ENCODE measurements at regions not wholly inside any gene's neighbourhood (a gene's known extent, or its start where the extent isn't known, plus 50 kb on each side); places are given as distances from the start of the nearest gene placed in this dataset.

DNA sequence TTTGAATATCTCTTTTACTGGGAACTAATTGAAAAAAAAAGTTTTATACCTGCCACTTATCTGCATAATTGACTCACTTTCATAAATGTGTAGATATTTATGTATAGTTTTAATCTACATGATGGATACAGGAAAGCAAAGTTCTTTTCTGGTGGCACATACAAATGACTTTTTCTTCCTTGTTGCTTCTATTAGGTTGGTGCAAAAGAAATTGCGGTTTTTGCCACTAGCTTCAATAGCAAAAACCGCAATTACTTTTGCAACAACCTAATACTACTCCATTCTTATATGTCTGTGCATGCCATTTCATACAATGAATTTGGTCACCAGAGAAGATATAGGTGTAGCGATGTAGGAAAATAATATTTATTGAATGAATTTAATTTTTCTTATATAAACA lies 344.5 kb upstream of the PCDH20 start:
- no peaks in the 10 kb centered on the region for H3K36me3 Mint-ChIP-seq (ENCODE audit: low read depth)
- no peaks in the 10 kb centered on the region for H3K27me3 Mint-ChIP-seq
- H3K9me3 Mint-ChIP-seq = peaks cover 21% of the 10 kb centered on the region
- H3K4me3 Mint-ChIP-seq = no peak overlapping the region
- DNase-seq (no peak), ATAC-seq (no peak)
- no peaks in the 10 kb centered on the region for H3K4me1 Mint-ChIP-seq
- H3K27ac Mint-ChIP-seq = no peak overlapping the region

DNA sequence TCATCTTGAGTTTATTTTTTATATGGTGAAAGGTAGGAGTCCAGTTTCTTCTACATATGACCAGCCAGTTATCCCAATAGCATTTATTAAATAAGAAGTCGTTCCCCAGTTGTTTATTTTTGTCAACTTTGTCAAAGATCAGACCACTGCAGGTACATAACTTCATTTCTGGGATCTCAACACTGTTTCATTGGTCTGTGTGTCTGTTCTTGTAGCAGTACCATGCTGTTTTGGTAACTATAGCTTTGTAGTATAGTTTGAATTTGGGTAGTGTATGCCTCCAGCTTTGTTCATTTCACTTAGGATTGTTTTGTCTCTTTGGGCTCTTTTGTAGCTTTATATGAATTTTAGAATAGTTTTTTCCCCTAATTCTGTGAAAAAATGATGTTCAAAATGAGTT lies 340.4 kb upstream of the PCDH20 start:
- Mint-ChIP-seq H3K27ac (no peak overlapping the region), H3K36me3 (ENCODE audit: low read depth) (no peaks in the 10 kb centered on the region), H3K4me1 (no peaks in the 10 kb centered on the region), H3K4me3 (no peak overlapping the region), H3K27me3 (no peaks in the 10 kb centered on the region), H3K9me3 (peaks cover 22% of the 10 kb centered on the region)
- no peak for ATAC-seq
- DNase-seq = no peak

DNA sequence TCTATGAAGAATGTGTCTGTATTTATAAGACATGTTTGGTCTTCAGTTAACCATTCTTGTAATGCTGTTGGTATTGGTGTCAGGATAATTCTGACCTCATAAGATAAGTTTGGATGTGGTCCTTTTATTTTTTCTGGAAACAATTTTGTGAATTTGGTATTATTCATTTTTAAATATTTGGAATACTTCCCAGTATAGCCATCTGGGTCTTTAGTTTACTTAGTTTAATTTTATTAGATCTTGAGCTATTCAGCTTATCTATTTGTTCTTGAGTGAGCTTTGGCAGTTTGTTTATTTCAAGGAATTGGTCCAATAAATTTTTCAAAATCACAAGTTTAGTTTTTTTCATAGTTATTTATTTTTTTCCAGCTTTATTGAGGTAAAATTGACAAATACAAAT lies 335.4 kb upstream of the PCDH20 start:
- H3K9me3 Mint-ChIP-seq = peaks cover 14% of the 10 kb centered on the region
- no peaks in the 10 kb centered on the region for H3K4me1 Mint-ChIP-seq
- ATAC-seq = no peak
- H3K27me3 Mint-ChIP-seq = no peaks in the 10 kb centered on the region
- H3K4me3 Mint-ChIP-seq = no peak overlapping the region
- no peak for DNase-seq
- no peaks in the 10 kb centered on the region for H3K36me3 Mint-ChIP-seq (ENCODE audit: low read depth)
- H3K27ac Mint-ChIP-seq = no peak overlapping the region

DNA sequence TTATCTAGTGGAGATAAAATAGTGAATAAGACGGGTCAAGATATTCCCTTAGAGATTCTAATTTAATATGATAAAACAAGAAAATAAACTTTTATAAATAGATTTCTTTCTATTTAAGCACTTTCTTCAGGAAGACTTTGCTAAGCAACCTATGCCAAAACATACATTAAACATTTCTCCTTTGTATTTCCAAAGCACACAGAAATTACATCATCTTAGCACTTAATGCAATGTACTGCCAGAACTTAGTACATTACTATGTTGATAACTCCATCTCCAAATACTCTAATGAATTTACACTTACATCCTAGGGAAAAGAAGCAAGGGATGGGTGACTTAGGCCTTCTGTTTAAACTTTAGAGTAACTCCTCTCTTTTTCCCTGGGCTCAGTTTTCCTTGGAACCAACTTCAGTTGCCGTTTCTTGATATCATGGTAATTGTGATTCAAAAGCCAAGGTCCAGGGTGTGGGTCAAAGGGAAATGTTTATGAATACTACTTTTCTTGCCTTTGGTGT lies 322.6 kb upstream of the PCDH20 start:
- H3K27me3 Mint-ChIP-seq = no peaks in the 10 kb centered on the region
- no peak overlapping the region for H3K27ac Mint-ChIP-seq
- H3K4me3 Mint-ChIP-seq = no peak overlapping the region
- DNase-seq (no peak), ATAC-seq (no peak)
- H3K4me1 Mint-ChIP-seq = no peaks in the 10 kb centered on the region
- no peaks in the 10 kb centered on the region for H3K36me3 Mint-ChIP-seq (ENCODE audit: low read depth)
- H3K9me3 Mint-ChIP-seq = peaks cover 15% of the 10 kb centered on the region

DNA sequence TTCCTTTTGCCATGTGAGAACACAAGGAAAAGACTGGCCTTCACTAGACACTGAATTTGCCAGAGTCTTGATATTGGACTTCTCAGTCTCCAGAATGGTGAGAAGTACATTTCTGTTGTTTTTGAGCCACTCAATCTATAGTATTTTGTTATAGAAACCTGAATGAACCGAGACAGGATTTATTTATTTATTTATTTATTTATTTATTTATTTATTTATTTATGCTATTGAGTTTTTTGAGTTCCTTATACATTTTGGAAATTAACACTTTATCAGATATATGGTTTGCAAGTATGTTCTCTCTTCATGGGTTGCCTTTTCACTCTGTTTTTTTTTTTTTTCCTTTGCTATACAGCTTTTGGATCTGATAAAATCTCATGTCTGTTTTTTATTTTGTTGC lies 319.0 kb upstream of the PCDH20 start:
- Mint-ChIP-seq H3K4me1 (no peaks in the 10 kb centered on the region), H3K4me3 (no peak overlapping the region), H3K9me3 (peaks cover 4% of the 10 kb centered on the region), H3K36me3 (ENCODE audit: low read depth) (no peaks in the 10 kb centered on the region), H3K27ac (no peak overlapping the region), H3K27me3 (no peaks in the 10 kb centered on the region)
- no peak for ATAC-seq
- DNase-seq = no peak

DNA sequence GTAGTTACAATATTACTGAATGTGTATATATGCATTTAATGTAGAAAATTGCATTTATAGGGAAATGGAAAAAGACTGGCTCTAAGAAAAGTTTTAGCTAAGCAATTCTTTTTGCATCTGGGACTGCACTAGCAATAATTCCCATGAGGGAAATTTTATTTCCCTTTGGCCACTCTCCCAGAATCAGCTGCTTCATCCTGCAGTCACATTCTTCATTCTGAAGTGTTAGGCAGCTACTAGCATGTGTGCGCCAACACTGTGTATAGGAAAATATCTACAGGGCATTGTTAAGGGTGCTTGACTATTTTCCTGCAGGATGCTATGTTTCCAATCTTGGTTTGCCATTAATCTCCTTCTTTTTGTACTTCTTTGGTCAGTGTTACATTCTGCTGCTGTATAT lies 312.8 kb upstream of the PCDH20 start:
- DNase-seq (no peak), ATAC-seq (no peak)
- H3K4me1 Mint-ChIP-seq = no peaks in the 10 kb centered on the region
- H3K4me3 Mint-ChIP-seq = no peak overlapping the region
- no peak overlapping the region for H3K27ac Mint-ChIP-seq
- H3K9me3 Mint-ChIP-seq = peaks cover 19% of the 10 kb centered on the region
- no peaks in the 10 kb centered on the region for H3K36me3 Mint-ChIP-seq (ENCODE audit: low read depth)
- H3K27me3 Mint-ChIP-seq = no peaks in the 10 kb centered on the region

DNA sequence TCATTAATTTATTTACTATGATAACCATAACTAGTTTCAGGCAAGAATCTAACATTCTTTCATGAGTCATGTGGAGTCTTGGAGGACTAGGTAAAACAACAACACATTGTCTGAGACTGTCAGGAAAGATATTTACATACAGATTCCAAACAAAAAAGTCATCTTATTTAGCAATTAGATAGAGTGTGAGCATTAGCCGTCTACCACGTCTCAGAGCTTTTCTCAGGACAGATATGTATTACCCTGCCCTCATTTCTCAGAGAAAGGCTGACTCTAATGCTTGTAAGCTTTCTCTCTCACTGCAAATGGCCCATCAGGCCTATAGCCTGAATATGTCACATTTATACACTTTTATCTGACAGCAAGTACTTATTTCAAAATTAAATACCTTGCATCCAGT lies 312.1 kb upstream of the PCDH20 start:
- ATAC-seq (no peak), DNase-seq (no peak)
- Mint-ChIP-seq H3K4me1 (no peaks in the 10 kb centered on the region), H3K27me3 (no peaks in the 10 kb centered on the region), H3K36me3 (ENCODE audit: low read depth) (no peaks in the 10 kb centered on the region), H3K4me3 (no peak overlapping the region), H3K27ac (no peak overlapping the region), H3K9me3 (peaks cover 20% of the 10 kb centered on the region)

DNA sequence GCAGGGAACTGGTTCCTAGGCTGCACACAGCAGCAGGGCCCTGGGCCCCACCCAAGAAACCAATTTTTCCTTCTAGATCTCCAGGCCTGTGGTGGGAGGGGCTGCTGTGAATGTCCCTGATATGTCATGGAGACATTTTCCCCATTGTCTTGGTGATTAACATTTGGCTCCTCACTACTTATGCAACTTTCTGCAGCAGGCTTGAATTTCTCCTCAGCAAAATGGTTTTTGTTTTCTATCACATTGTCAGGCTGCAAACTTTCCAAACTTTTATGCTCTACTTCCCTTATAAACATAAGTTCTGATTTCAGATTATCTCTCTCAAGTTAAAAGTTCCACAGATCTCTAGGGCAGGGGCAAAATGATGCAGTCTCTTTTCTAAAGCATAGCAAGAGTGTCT lies 310.2 kb upstream of the PCDH20 start:
- Mint-ChIP-seq H3K4me3 (no peak overlapping the region), H3K4me1 (no peaks in the 10 kb centered on the region), H3K9me3 (peaks cover 24% of the 10 kb centered on the region), H3K27me3 (no peaks in the 10 kb centered on the region), H3K27ac (no peak overlapping the region), H3K36me3 (ENCODE audit: low read depth) (no peaks in the 10 kb centered on the region)
- no peak for DNase-seq
- ATAC-seq = no peak

DNA sequence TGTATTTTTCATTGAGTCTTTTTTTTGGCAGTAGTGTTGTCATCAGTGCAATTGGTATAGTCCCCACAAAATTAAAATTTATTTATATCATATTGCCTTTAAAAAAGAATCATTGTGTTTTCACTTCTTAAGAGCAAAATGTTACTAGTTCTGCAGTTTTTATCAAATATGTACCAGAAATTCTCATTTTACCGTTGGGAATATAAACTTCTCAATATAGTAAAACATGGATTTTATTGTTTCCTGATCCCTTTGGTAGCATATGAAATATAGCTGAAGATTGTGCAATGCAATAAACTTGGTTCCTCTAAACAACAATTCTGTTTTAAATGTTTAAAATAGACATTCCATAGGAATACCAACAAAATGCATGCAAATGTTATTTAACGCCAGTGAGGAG lies 306.5 kb upstream of the PCDH20 start:
- H3K27ac Mint-ChIP-seq = no peak overlapping the region

DNA sequence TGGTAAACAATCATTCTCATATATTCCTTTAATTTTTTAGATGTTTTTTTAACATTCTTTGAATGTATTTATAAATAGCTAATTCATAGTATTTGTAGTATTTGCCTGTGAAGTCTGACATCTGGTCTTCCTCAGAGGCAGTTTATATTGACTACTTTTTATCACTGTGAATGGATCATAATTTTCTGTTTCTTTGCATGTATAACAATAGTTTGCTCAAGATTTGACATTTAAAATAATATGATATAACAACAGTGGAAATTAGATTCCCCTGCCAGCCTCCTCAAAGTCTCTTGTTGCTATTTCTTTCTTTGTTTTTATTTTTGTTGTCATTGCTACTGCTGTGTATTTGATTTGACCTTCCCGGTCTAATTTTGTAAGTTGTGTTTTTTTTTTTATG lies 297.0 kb upstream of the PCDH20 start:
- Mint-ChIP-seq H3K4me1 (no peaks in the 10 kb centered on the region), H3K27ac (no peak overlapping the region), H3K36me3 (ENCODE audit: low read depth) (no peaks in the 10 kb centered on the region), H3K9me3 (peaks cover 12% of the 10 kb centered on the region), H3K4me3 (no peak overlapping the region), H3K27me3 (no peaks in the 10 kb centered on the region)
- DNase-seq (no peak), ATAC-seq (no peak)

More for the DNA sequence above, 306.5 kb upstream of the PCDH20 start:
- DNase-seq (no peak), ATAC-seq (no peak)
- H3K4me3 Mint-ChIP-seq = no peak overlapping the region
- H3K36me3 Mint-ChIP-seq (ENCODE audit: low read depth) = no peaks in the 10 kb centered on the region
- H3K27me3 Mint-ChIP-seq = no peaks in the 10 kb centered on the region
- no peaks in the 10 kb centered on the region for H3K4me1 Mint-ChIP-seq
- H3K9me3 Mint-ChIP-seq = peaks cover 26% of the 10 kb centered on the region

DNA sequence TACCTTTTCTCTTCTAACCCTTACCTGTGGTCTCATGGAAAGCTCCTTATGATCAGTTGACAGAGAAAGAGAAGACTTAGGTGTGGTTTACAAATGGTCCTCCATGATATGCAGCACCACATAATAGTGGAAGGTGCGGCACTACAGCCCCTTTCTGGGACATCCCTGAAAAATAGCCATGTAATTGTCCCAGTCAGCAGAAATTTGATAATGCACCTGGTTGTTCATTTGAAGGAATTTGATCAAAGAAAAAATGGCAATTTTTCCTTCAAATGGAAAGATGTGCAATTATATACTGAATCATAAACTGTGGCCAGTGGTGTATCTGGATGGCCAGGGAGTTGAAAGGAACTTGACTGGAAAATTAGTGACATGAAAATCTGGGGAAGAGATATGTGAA lies 293.6 kb upstream of the PCDH20 start:
- Mint-ChIP-seq H3K9me3 (peaks cover 16% of the 10 kb centered on the region), H3K36me3 (ENCODE audit: low read depth) (no peaks in the 10 kb centered on the region)

DNA sequence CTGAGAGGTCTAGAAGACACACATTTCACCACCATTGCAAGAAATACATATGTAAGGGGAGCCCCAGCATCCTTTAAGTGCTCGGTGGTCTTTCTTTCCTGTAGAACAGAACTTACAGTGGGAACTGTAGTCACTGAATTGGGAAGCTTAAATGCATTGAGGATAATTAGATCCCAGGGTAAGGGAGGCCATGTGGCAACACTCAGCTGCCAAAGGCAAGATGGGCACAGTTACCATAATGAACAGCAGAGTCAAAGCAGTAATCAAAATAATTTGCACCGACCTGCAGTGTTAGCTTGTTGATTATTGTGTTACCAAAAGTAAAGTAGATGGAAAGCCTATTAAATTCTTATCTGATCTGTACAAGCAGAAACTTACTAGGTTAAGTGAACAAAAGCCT lies 291.2 kb upstream of the PCDH20 start:
- no peak overlapping the region for H3K27ac Mint-ChIP-seq
- no peaks in the 10 kb centered on the region for H3K27me3 Mint-ChIP-seq
- H3K36me3 Mint-ChIP-seq (ENCODE audit: low read depth) = no peaks in the 10 kb centered on the region
- no peaks in the 10 kb centered on the region for H3K4me1 Mint-ChIP-seq
- H3K4me3 Mint-ChIP-seq = no peak overlapping the region
- H3K9me3 Mint-ChIP-seq = peaks cover 21% of the 10 kb centered on the region
- no peak for ATAC-seq
- no peak for DNase-seq

More for the DNA sequence above, 293.6 kb upstream of the PCDH20 start:
- DNase-seq (no peak), ATAC-seq (no peak)
- no peaks in the 10 kb centered on the region for H3K4me1 Mint-ChIP-seq
- no peak overlapping the region for H3K4me3 Mint-ChIP-seq
- no peak overlapping the region for H3K27ac Mint-ChIP-seq
- H3K27me3 Mint-ChIP-seq = no peaks in the 10 kb centered on the region

DNA sequence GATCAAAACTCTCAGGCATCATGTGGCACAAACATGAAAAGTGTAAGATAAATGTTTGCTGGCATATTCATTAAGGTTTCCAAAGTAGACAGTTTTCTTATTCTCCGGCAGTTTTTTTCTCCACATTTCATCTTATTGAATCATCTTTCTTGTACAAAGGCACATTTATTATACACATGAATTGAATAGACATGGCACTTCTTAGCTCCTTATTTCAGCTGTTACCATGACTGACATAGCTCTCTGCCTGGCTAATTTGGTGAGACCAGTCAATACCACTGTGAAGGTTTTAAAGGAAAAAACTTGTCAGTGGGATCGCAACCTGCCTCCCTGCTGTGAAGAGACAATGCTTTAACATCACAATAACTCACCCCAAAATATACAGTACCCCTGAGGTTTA lies 285.0 kb upstream of the PCDH20 start:
- ATAC-seq (no peak), DNase-seq (no peak)
- Mint-ChIP-seq H3K36me3 (ENCODE audit: low read depth) (no peaks in the 10 kb centered on the region), H3K27me3 (no peaks in the 10 kb centered on the region), H3K9me3 (peaks cover 18% of the 10 kb centered on the region), H3K27ac (no peak overlapping the region), H3K4me3 (no peak overlapping the region), H3K4me1 (no peaks in the 10 kb centered on the region)

DNA sequence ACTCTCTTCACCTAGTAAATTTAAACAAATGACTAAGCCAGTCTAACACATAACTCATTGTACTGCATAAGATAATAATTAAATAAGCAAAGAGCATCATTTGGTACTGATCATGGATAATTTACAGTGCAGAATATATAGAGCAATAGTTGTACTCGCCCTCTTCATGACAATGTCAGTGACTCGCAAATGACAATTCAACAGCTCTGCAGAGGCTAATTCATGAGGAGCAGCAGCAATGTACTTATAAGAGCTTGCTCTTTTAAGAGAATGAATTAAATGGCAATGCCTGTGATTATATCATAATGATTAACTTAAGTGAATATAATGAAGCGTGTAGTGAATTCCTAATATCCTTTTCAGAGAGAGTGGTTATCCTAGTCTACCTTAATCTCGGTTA lies 284.5 kb upstream of the PCDH20 start:
- H3K27me3 Mint-ChIP-seq = no peaks in the 10 kb centered on the region
- ATAC-seq = no peak
- H3K4me3 Mint-ChIP-seq = no peak overlapping the region
- H3K27ac Mint-ChIP-seq = no peak overlapping the region
- H3K36me3 Mint-ChIP-seq (ENCODE audit: low read depth) = no peaks in the 10 kb centered on the region
- peaks cover 17% of the 10 kb centered on the region for H3K9me3 Mint-ChIP-seq
- no peak for DNase-seq
- H3K4me1 Mint-ChIP-seq = no peaks in the 10 kb centered on the region

DNA sequence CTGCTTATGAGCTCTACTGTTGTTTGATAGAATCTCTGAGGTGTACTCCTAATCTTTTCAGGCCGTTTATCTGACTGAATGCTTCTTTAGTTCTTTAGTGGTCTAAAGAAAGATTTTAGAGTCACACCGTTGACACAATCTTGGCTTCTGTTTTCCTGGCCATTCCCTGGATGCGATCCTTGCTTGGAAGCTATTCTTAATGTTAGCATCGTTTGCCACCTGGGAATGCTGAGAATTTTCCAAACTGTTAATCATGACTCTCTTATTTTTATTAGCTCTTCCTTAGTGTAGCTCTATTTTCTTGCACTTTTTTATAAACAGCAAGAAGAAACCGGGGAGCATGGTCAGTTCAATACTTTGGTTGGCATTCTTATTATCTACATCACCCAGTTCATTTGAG lies 281.0 kb upstream of the PCDH20 start:
- DNase-seq = no peak
- Mint-ChIP-seq H3K27ac (no peak overlapping the region), H3K36me3 (ENCODE audit: low read depth) (no peaks in the 10 kb centered on the region), H3K4me3 (no peak overlapping the region), H3K9me3 (peaks cover 15% of the 10 kb centered on the region), H3K4me1 (no peaks in the 10 kb centered on the region), H3K27me3 (no peaks in the 10 kb centered on the region)
- ATAC-seq = no peak

DNA sequence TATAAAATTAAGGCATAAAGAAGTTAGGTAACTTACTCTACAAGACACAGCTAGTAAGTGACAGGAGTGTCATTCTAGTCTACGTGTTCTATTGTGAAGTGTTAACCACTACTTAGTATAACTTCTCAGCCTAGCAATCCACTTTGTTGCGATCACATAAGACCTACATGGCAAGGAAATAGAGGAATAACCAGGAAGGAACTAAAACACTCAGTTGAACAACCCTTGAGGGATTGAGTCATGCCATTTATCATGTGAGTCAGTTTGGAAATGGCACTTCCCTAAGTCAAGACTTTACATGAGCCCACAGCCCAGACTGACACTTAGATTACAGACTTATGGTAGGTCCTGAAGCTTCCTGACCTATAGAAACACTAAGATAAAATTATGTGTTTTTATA lies 279.5 kb upstream of the PCDH20 start:
- Mint-ChIP-seq H3K27ac (no peak overlapping the region), H3K9me3 (peaks cover 17% of the 10 kb centered on the region), H3K4me3 (no peak overlapping the region), H3K27me3 (no peaks in the 10 kb centered on the region), H3K36me3 (ENCODE audit: low read depth) (no peaks in the 10 kb centered on the region), H3K4me1 (no peaks in the 10 kb centered on the region)
- DNase-seq (no peak), ATAC-seq (no peak)
